Peyer's patch (tissue), 4 donors: ENCODE measurements at regions not wholly inside any gene's neighbourhood (a gene's known extent, or its start where the extent isn't known, plus 50 kb on each side); places are given as distances from the start of the nearest gene placed in this dataset.

ENCODE experiments used
- POLR2A ChIP-seq, 2 donors: fragments of 450-650 bp; IDR thresholded peaks; one replicate each; pipeline ENCODE4 v1.5.1; 2017; ENCODE audit warnings: antibody characterized with exemption in 2 of 2, mild to moderate bottlenecking in 2 of 2, moderate library complexity in 2 of 2
- TF ChIP-seq, protein P1 (sequence below), 6 experiments: fragments of 450-650 bp in 4 of 6; fragments of 200-600 bp in 2 of 6; sonication (generic) in 1 of 6; IDR thresholded peaks; one replicate each; pipeline ENCODE4 v1.5.1; 2017 to 2019; ENCODE audit warnings: antibody characterized with exemption in 6 of 6, mild to moderate bottlenecking in 3 of 6, moderate library complexity in 1 of 6

DNA sequence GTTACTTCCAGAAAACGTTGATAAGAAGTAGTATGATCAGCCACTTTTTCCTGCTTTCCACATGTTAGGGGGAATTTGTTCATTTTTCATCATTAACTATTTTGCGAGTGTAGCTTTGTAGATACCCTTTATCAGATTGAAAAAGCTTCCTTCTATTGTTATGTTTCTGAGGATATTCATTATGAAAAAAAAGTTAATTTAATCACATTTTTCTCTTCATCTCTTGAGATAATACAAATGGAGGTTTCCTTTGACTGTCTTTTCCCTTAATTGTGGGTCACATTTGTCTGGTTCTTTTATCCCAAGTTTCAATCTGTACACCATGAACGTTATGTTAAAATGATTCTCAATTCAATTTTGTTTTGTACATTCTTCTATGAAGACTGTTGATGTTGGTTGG, 875.7 kb downstream of the SLC6A15 start:
- TF ChIP-seq, protein P1, sequence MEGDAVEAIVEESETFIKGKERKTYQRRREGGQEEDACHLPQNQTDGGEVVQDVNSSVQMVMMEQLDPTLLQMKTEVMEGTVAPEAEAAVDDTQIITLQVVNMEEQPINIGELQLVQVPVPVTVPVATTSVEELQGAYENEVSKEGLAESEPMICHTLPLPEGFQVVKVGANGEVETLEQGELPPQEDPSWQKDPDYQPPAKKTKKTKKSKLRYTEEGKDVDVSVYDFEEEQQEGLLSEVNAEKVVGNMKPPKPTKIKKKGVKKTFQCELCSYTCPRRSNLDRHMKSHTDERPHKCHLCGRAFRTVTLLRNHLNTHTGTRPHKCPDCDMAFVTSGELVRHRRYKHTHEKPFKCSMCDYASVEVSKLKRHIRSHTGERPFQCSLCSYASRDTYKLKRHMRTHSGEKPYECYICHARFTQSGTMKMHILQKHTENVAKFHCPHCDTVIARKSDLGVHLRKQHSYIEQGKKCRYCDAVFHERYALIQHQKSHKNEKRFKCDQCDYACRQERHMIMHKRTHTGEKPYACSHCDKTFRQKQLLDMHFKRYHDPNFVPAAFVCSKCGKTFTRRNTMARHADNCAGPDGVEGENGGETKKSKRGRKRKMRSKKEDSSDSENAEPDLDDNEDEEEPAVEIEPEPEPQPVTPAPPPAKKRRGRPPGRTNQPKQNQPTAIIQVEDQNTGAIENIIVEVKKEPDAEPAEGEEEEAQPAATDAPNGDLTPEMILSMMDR (IDR thresholded peaks at IDR 0.05): no peak
- no peak for TF ChIP-seq POLR2A (IDR thresholded peaks at IDR 0.05)
